ENCODE measurements at regions not wholly inside any gene's neighbourhood (a gene's known extent, or its start where the extent isn't known, plus 50 kb on each side); places are given as distances from the start of the nearest gene placed in this dataset.

GRCh38 chr2:146189541-146189940 lies 1655.3 kb upstream of the ACVR2A start:
- no peak for TF ChIP-seq Cebpa-rat (IDR thresholded peaks at IDR 0.05)
- Histone ChIP-seq H3K4me2 (no peak overlapping the region), H3K9ac (no peak overlapping the region), H3K4me1 (no peaks in the 10 kb centered on the region), H3K4me3 (no peak overlapping the region), H3K27me3 (no peaks in the 10 kb centered on the region), H3K36me3 (no peaks in the 10 kb centered on the region), H3K27ac (no peak overlapping the region), H3K9me3 (replicated peaks in 1 of 11) (no peaks in the 10 kb centered on the region), H4K20me1 (no peaks in the 10 kb centered on the region)

DNA sequence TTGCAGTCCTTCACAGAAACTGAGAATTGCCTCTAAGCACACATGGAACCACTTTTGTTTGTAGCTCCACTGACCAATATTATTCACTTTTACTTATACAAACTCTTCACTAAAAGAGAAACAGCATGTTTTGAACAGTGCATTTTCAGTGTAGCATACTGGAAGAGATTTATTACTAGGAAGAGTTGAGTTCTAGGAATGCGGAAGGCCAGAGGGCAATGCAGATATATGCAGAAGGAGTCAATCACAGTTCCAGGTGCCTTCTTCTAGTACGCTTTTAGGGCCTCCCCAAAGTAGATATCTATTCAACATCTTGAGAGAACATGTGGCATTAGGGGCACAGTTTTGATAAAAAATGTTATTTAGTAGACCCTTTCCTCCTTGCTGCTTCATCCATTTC lies 1654.0 kb upstream of the ZEB2 start:
- H3K9ac ChIP-seq: no peak overlapping the region
- peaks cover 0 to 16% (median 6%) of the 10 kb centered on the region in 11 experiments; a peak in 8 of 22 replicates for H3K9me3 ChIP-seq (replicated peaks in 1 of 11)
- H3K27ac ChIP-seq: no peak overlapping the region
- no peak overlapping the region for H3K4me3 ChIP-seq
- H3K27me3 ChIP-seq: no peaks in the 10 kb centered on the region
- H3K36me3 ChIP-seq: no peaks in the 10 kb centered on the region
- no peak overlapping the region for H3K4me2 ChIP-seq
- H3K4me1 ChIP-seq: no peaks in the 10 kb centered on the region
- no peaks in the 10 kb centered on the region for H4K20me1 ChIP-seq
- no peak for TF ChIP-seq Cebpa-rat (IDR thresholded peaks at IDR 0.05)

GRCh38 chr2:146161256-146161882 lies 1641.5 kb upstream of the ZEB2 start:
- no peak for TF ChIP-seq Cebpa-rat (IDR thresholded peaks at IDR 0.05)
- no peaks in the 10 kb centered on the region for H3K36me3 ChIP-seq

DNA sequence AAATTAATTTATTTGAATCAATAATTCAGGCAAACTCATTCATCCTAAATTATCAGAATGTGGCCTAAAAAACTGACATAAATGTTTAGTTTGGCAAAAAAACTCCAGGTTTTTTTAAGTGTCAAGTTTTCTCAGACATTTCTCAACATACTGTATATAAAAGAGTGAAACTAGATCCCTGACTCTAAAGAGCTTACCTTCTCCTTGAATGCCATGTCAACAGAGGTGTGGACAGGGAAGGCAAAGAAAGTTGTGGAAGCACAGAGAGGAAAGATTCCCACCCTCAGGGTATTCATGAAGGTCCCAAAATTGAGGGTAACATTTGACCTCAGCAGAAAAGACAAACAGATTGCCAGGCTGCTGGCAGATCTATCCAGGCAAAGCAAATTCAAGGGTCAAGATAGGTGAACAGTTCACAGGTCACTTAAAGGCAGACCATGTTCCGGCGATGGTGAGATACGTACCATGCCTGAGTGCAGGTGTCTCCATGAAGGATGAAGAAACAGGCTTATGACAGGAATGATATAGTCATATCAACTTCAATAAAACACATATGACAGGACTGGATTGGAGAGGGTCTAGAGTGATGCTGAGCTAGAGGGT lies 1638.3 kb upstream of the ZEB2 start:
- Histone ChIP-seq H3K27me3 (no peaks in the 10 kb centered on the region), H3K36me3 (no peaks in the 10 kb centered on the region), H3K4me2 (no peak overlapping the region), H3K4me1 (no peaks in the 10 kb centered on the region), H3K27ac (no peak overlapping the region), H3K9ac (no peak overlapping the region), H4K20me1 (no peaks in the 10 kb centered on the region), H3K9me3 (replicated peaks in 1 of 11) (no peaks in the 10 kb centered on the region), H3K4me3 (no peak overlapping the region)
- TF ChIP-seq Cebpa-rat (IDR thresholded peaks at IDR 0.05): no peak

More at GRCh38 chr2:146161256-146161882, 1641.5 kb upstream of the ZEB2 start:
- H3K4me2 ChIP-seq: no peak overlapping the region
- no peaks in the 10 kb centered on the region for H3K4me1 ChIP-seq
- H3K9ac ChIP-seq: no peak overlapping the region
- no peaks in the 10 kb centered on the region for H3K27me3 ChIP-seq
- H4K20me1 ChIP-seq: no peaks in the 10 kb centered on the region
- H3K4me3 ChIP-seq: no peak overlapping the region
- no peak overlapping the region for H3K27ac ChIP-seq
- no peaks in the 10 kb centered on the region for H3K9me3 ChIP-seq (replicated peaks in 1 of 11)

GRCh38 chr2:146147448-146148012 lies 1627.6 kb upstream of the ZEB2 start:
- Histone ChIP-seq H4K20me1 (no peaks in the 10 kb centered on the region), H3K4me3 (no peak overlapping the region), H3K36me3 (no peaks in the 10 kb centered on the region), H3K4me2 (no peak overlapping the region), H3K27ac (no peak overlapping the region), H3K4me1 (no peaks in the 10 kb centered on the region), H3K9me3 (replicated peaks in 1 of 11) (peaks cover 0 to 7% (median 0%) of the 10 kb centered on the region in 11 experiments; a peak in 9 of 22 replicates), H3K9ac (no peak overlapping the region), H3K27me3 (no peaks in the 10 kb centered on the region)
- no peak for TF ChIP-seq Cebpa-rat (IDR thresholded peaks at IDR 0.05)

DNA sequence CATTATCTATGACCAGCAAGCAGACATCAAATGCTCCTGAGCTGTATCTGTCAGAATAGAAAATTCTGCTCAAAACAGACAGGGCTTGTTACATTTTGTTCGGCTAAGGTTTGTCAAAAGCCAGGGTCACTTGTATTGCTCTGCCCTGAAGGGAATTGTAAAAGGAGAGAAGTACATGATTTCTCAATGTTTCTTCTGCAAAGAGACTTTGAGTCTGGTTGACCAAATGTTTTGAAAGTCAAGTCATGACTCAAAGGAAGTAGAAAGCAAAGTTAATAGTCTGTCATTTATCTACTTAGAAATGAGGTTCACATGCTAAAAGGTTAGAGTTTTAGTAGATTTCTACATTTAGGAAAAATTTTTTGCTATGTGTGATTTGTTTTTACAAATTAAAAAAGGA lies 1624.1 kb upstream of the ZEB2 start:
- H4K20me1 ChIP-seq: no peaks in the 10 kb centered on the region
- no peaks in the 10 kb centered on the region for H3K4me1 ChIP-seq
- H3K36me3 ChIP-seq: no peaks in the 10 kb centered on the region
- no peaks in the 10 kb centered on the region for H3K9me3 ChIP-seq (replicated peaks in 1 of 11)
- TF ChIP-seq Cebpa-rat (IDR thresholded peaks at IDR 0.05): no peak
- no peak overlapping the region for H3K27ac ChIP-seq
- H3K9ac ChIP-seq: no peak overlapping the region
- H3K4me3 ChIP-seq: no peak overlapping the region
- H3K4me2 ChIP-seq: no peak overlapping the region
- H3K27me3 ChIP-seq: no peaks in the 10 kb centered on the region

DNA sequence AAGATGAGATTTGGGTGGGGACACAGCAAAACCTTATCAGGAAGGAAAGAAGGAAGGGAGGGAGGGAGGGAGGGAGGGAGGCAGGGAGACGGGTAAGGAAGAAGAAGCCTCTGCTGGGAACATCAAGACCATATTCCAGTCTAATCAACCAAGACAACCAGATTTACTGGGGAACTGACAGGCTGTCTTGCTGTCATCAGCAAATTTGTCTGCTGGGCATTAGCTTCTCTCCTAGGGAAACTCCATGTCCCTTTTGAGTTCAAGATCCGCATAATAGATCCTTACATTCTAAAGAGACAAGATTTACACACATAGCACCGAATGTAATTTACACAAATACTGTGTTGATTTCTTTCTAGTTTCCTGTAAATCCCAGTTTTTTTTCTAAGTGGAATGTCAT lies 1618.9 kb upstream of the ZEB2 start:
- no peak for TF ChIP-seq Cebpa-rat (IDR thresholded peaks at IDR 0.05)
- Histone ChIP-seq H3K27ac (no peak overlapping the region), H3K36me3 (no peaks in the 10 kb centered on the region), H3K9me3 (replicated peaks in 1 of 11) (no peaks in the 10 kb centered on the region), H3K9ac (no peak overlapping the region), H4K20me1 (no peaks in the 10 kb centered on the region), H3K4me2 (no peak overlapping the region), H3K27me3 (no peaks in the 10 kb centered on the region), H3K4me1 (no peaks in the 10 kb centered on the region), H3K4me3 (no peak overlapping the region)

- H4K20me1 ChIP-seq: no peaks in the 10 kb centered on the region
- H3K27ac ChIP-seq: no peak overlapping the region
Observed at GRCh38 chr2:146135245-146135644, 1615.3 kb upstream of the ZEB2 start.

DNA sequence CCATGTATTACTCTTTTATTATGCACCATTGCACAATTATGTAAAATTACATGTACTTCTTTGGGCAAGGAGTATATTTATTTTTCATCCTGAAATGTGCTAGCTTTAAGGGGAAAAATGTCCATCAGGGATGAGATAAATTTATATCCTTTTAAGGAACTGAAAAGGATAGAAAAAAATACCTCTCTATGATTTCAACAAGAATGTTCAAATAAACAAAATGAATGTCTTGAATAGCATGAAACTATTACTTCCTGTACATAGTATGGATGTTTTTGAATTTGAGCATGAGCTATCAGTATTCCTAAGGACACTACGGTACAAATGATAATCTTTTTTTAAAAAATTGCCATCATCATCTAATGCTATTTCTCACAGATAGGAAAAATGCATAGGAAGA lies 1611.9 kb upstream of the ZEB2 start:
- TF ChIP-seq Cebpa-rat (IDR thresholded peaks at IDR 0.05): no peak
- H3K27me3 ChIP-seq: no peaks in the 10 kb centered on the region
- H4K20me1 ChIP-seq: no peaks in the 10 kb centered on the region
- H3K4me3 ChIP-seq: no peak overlapping the region
- no peaks in the 10 kb centered on the region for H3K9me3 ChIP-seq (replicated peaks in 1 of 11)
- H3K9ac ChIP-seq: no peak overlapping the region
- H3K4me2 ChIP-seq: no peak overlapping the region
- H3K36me3 ChIP-seq: no peaks in the 10 kb centered on the region
- no peak overlapping the region for H3K27ac ChIP-seq
- no peaks in the 10 kb centered on the region for H3K4me1 ChIP-seq

More at GRCh38 chr2:146135245-146135644, 1615.3 kb upstream of the ZEB2 start:
- no peak overlapping the region for H3K4me3 ChIP-seq
- H3K4me2 ChIP-seq: no peak overlapping the region
- no peak for TF ChIP-seq Cebpa-rat (IDR thresholded peaks at IDR 0.05)
- no peaks in the 10 kb centered on the region for H3K9me3 ChIP-seq (replicated peaks in 1 of 11)
- no peaks in the 10 kb centered on the region for H3K36me3 ChIP-seq
- no peaks in the 10 kb centered on the region for H3K4me1 ChIP-seq
- H3K27me3 ChIP-seq: no peaks in the 10 kb centered on the region
- no peak overlapping the region for H3K9ac ChIP-seq

- Histone ChIP-seq H3K9ac (no peak overlapping the region), H4K20me1 (no peaks in the 10 kb centered on the region), H3K36me3 (no peaks in the 10 kb centered on the region), H3K4me2 (no peak overlapping the region), H3K4me3 (no peak overlapping the region), H3K27ac (no peak overlapping the region), H3K27me3 (no peaks in the 10 kb centered on the region), H3K9me3 (replicated peaks in 1 of 11) (no peaks in the 10 kb centered on the region), H3K4me1 (no peaks in the 10 kb centered on the region)
- TF ChIP-seq Cebpa-rat (IDR thresholded peaks at IDR 0.05): no peak
Observed at GRCh38 chr2:146131048-146131447, 1611.1 kb upstream of the ZEB2 start.
